Tibial artery (tissue), 4 donors: ENCODE measurements at regions not wholly inside any gene's neighbourhood (a gene's known extent, or its start where the extent isn't known, plus 50 kb on each side); places are given as distances from the start of the nearest gene placed in this dataset.

Experiments
- DNase-seq, 2 donors: peaks; one replicate each; pipeline ENCODE4 v3.0.0-alpha.2; 2019
- H3K27ac ChIP-seq, 2 donors: fragments of 200-600 bp; sonication (generic) in 1 of 2; 1 replicate in 1 of 2; 2 replicates in 1 of 2; pipeline ENCODE4 v1.5.1; 2018 to 2019; ENCODE audit warnings: mild to moderate bottlenecking in 1 of 2
- H3K27me3 ChIP-seq, 2 donors: fragments of 200-600 bp; sonication (generic) in 1 of 2; one replicate each; pipeline versions ENCODE4 v1.5.1 to v1.6.0; 2016 to 2019
- H3K36me3 ChIP-seq, 3 donors: fragments of 200-600 bp; sonication (generic) in 2 of 3; one replicate each; pipeline ENCODE4 v1.5.1; 2016 to 2019; ENCODE audit warnings: mild to moderate bottlenecking in 2 of 3
- H3K4me1 ChIP-seq, 4 donors: fragments of 200-600 bp; sonication (generic) in 2 of 4; 1 replicate in 3 of 4; 2 replicates in 1 of 4; pipeline ENCODE4 v1.5.1; 2016 to 2019
- H3K4me3 ChIP-seq, 2 donors: fragments of 200-600 bp; sonication (generic) in 1 of 2; 1 replicate in 1 of 2; 2 replicates in 1 of 2; pipeline ENCODE4 v1.5.1; 2018 to 2019; ENCODE audit warnings: mild to moderate bottlenecking in 2 of 2
- H3K9me3 ChIP-seq, 3 donors: fragments of 200-600 bp; sonication (generic) in 1 of 3; one replicate each; pipeline ENCODE4 v1.5.1; 2016 to 2019
- intact Hi-C: fragments of 100-400 bp; cut with DNase I; formaldehyde crosslinking; loops from one replicate; pipeline ENCODE4 v1.15.0; 2023; ENCODE audit warnings: low total_unique reads
- TF ChIP-seq, protein P1 (sequence below), 2 experiments: fragments of 200-600 bp in 1 of 2; fragments of 450-650 bp in 1 of 2; IDR thresholded peaks; one replicate each; pipeline ENCODE4 v1.5.1; 2017 to 2019; ENCODE audit warnings: antibody characterized with exemption in 2 of 2, mild to moderate bottlenecking in 1 of 2, moderate library complexity in 1 of 2

DNA sequence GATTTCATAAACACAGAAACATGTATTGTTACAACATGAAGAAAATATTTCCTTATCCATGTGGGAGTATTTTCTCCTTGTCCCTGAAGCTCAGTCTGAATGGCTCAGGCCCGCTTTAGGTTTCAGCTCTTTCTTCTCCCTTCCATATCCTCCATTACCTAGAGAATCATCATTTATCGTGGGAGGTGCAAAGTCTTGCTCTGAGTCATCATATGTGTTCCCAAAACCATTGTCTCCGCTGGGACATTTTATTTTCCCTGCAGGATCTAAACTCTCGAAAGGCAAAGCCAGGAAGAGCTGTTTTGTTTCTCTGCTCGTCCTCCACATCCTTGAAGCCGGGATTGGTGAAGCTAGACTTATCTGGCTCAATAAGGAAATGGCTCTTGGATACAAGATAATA is 571.2 kb downstream of the EDEM1 start:
- Histone ChIP-seq H3K27ac (no peak overlapping the region), H3K4me1 (no peaks in the 10 kb centered on the region), H3K36me3 (no peaks in the 10 kb centered on the region), H3K27me3 (no peaks in the 10 kb centered on the region), H3K4me3 (no peak overlapping the region), H3K9me3 (no peaks in the 10 kb centered on the region)
- TF ChIP-seq, protein P1, sequence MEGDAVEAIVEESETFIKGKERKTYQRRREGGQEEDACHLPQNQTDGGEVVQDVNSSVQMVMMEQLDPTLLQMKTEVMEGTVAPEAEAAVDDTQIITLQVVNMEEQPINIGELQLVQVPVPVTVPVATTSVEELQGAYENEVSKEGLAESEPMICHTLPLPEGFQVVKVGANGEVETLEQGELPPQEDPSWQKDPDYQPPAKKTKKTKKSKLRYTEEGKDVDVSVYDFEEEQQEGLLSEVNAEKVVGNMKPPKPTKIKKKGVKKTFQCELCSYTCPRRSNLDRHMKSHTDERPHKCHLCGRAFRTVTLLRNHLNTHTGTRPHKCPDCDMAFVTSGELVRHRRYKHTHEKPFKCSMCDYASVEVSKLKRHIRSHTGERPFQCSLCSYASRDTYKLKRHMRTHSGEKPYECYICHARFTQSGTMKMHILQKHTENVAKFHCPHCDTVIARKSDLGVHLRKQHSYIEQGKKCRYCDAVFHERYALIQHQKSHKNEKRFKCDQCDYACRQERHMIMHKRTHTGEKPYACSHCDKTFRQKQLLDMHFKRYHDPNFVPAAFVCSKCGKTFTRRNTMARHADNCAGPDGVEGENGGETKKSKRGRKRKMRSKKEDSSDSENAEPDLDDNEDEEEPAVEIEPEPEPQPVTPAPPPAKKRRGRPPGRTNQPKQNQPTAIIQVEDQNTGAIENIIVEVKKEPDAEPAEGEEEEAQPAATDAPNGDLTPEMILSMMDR (IDR thresholded peaks at IDR 0.05) = no peak
- DNase-seq = no peak
- intact Hi-C loops = no loop called here

DNA sequence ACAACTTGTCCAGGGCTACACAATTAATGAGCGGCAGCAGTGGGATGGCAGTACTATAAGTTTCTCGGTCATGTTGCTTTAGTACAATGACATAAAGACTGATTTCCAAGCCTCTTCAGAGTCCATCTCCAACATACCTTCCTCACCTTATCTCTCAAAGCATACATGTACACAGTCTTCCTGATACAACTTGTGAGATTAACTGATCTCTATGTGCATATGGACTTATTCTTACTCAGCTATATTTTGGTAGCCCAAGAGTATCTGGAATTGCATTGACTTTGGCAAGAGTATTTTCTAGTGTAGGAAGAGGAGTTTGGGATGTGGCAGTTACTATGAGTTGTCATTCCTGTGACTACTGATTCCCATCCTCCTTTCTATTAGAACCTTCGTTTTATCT is 575.0 kb downstream of the EDEM1 start:
- no peaks in the 10 kb centered on the region for H3K27me3 ChIP-seq
- H3K4me3 ChIP-seq = no peak overlapping the region
- H3K9me3 ChIP-seq = no peaks in the 10 kb centered on the region
- TF ChIP-seq, protein P1 (IDR thresholded peaks at IDR 0.05) = no peak
- intact Hi-C loops = no loop called here
- no peaks in the 10 kb centered on the region for H3K36me3 ChIP-seq
- H3K27ac ChIP-seq = no peak overlapping the region
- DNase-seq = no peak
- no peaks in the 10 kb centered on the region for H3K4me1 ChIP-seq

DNA sequence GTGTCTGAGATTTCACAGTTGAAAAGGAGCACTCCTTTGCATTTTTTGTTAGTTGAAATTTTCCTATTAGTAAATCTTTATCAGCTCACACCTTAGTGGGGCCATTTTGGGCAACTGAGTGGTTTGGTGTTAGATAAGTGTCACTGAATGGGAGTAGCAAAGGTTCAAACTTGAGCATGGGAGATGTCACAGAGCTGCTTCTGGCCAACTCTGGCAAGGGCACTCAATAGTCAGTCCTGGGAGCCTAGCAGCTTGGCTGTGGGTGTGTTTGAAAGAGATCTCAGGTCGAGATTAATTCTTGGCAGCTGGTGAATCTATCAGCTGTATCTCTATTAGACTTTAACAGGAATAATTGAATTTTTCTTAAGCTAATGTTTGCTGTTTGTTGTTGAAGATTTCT is 579.3 kb downstream of the EDEM1 start:
- Histone ChIP-seq H3K4me3 (no peak overlapping the region), H3K27me3 (no peaks in the 10 kb centered on the region), H3K27ac (no peak overlapping the region), H3K9me3 (no peaks in the 10 kb centered on the region), H3K4me1 (no peaks in the 10 kb centered on the region), H3K36me3 (no peaks in the 10 kb centered on the region)
- TF ChIP-seq, protein P1 (IDR thresholded peaks at IDR 0.05) = no peak
- intact Hi-C loops = no loop called here
- no peak for DNase-seq

DNA sequence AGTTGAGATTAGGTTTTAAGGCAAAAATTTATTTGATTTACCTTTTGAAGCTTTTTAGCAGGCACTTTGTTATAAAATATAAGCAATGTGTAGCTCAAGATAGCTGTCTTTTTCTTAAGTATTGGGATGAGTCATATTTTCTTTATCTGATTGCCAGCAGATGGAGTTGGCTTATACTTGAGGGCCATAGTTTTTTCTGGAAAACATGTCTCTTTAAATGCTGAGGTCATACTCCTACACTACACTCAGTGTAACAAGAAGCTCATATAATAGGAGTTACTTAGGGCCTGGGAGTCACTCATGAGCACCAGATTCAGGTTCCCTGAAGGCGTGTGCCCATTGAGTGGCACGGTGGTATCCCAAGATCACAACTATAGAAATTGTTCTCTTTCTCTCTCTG is 579.8 kb downstream of the EDEM1 start:
- DNase-seq = no peak

DNA sequence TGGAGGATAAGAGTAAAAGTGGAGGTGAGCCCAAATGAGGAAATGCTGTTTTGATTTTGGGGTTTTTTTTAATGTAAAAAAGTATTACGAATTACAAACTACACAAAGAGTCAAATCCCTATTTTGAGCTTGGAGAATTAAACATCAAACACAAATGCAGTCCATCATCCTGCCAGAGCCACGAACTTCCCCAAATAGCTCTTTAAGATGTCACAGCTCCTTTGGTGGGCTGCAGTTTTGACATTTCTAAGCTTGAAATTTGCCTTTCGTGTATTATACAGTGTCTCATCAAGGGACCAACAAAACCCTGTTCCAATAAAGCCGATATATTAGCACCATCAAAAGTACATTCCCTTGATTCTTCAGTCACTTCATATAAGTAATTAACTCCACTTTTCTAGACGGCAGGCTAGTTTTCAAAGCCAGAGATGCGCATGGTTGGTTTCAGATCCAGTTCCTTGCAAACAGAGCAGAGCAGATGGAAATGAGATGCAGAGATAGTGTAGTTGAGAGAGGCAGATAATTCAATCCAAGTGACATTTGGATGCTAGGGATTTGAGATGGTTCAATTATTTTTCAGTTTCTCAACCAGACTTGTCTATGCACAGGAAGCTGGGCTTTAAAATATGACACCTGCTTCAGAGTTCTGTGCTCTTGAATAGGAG is 580.9 kb downstream of the EDEM1 start:
- H3K27ac ChIP-seq = no peak overlapping the region
- H3K4me1 ChIP-seq = no peaks in the 10 kb centered on the region
- H3K4me3 ChIP-seq = no peak overlapping the region
- no peaks in the 10 kb centered on the region for H3K36me3 ChIP-seq
- H3K27me3 ChIP-seq = no peaks in the 10 kb centered on the region
- no peak for DNase-seq
- H3K9me3 ChIP-seq = no peaks in the 10 kb centered on the region
- TF ChIP-seq, protein P1 (IDR thresholded peaks at IDR 0.05) = no peak
- intact Hi-C loops = no loop called here

More for the DNA sequence above, 579.8 kb downstream of the EDEM1 start:
- H3K4me3 ChIP-seq = no peak overlapping the region
- H3K27ac ChIP-seq = no peak overlapping the region
- no peaks in the 10 kb centered on the region for H3K9me3 ChIP-seq
- H3K4me1 ChIP-seq = no peaks in the 10 kb centered on the region
- no peaks in the 10 kb centered on the region for H3K27me3 ChIP-seq
- no peaks in the 10 kb centered on the region for H3K36me3 ChIP-seq
- TF ChIP-seq, protein P1 (IDR thresholded peaks at IDR 0.05) = no peak
- intact Hi-C loops = no loop called here

DNA sequence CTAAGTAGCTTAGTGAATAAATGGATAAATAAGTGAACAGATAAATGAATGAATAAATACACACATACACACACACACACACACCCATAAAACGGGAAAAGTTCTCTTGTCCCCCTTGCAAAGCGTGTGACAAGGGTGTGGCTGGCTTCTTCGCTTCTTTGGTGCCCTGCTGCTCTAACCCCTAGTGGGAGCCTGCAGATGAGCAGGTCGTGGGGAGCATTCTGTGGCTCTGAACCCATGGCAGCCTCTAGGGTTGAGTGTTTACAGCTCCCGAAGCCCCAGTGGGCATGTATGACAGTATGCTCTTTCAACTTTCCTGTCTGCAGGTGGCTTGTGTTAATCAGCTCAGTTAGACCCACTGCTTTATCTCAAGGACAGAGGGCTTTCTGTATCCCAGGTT is 582.3 kb downstream of the EDEM1 start:
- no peak overlapping the region for H3K27ac ChIP-seq
- TF ChIP-seq, protein P1 (IDR thresholded peaks at IDR 0.05) = no peak
- no peak overlapping the region for H3K4me3 ChIP-seq
- H3K4me1 ChIP-seq = no peaks in the 10 kb centered on the region
- intact Hi-C loops = no loop called here
- no peak for DNase-seq
- no peaks in the 10 kb centered on the region for H3K36me3 ChIP-seq
- no peaks in the 10 kb centered on the region for H3K27me3 ChIP-seq
- no peaks in the 10 kb centered on the region for H3K9me3 ChIP-seq
